ENCODE measurements at regions not wholly inside any gene's neighbourhood (a gene's known extent, or its start where the extent isn't known, plus 50 kb on each side); places are given as distances from the start of the nearest gene placed in this dataset.

DNA sequence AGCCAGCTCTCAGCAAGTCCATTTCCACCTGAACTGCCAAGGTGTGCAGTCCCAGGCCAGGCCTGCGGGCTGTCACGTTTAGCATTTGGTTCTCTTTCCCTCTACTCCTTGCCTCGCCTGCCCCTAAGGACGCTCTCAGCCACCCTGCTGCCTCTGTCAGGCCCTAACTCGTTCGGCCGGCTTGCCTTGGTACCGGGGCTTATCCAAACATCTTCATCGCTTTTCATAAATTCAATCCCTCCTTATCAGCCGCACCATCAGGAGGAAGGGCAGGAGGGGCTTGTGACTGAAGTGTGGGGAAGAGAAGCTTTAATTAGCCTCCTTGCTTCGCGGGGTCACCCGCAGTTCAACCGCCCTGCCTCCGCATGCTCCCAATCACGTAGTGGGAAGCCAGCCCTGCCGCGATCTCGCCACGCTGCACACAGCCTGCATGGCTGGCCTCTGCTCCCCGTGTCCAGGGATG, 231.1 kb downstream of the SOX9 start:
- no peak for TF ChIP-seq NR3C1 (IDR thresholded peaks at IDR 0.05)
- TF ChIP-seq HOXB13 (CRISPR knock-in tag; IDR thresholded peaks at IDR 0.05; ENCODE audit: low read depth) = no peak
- TF ChIP-seq, protein P1, sequence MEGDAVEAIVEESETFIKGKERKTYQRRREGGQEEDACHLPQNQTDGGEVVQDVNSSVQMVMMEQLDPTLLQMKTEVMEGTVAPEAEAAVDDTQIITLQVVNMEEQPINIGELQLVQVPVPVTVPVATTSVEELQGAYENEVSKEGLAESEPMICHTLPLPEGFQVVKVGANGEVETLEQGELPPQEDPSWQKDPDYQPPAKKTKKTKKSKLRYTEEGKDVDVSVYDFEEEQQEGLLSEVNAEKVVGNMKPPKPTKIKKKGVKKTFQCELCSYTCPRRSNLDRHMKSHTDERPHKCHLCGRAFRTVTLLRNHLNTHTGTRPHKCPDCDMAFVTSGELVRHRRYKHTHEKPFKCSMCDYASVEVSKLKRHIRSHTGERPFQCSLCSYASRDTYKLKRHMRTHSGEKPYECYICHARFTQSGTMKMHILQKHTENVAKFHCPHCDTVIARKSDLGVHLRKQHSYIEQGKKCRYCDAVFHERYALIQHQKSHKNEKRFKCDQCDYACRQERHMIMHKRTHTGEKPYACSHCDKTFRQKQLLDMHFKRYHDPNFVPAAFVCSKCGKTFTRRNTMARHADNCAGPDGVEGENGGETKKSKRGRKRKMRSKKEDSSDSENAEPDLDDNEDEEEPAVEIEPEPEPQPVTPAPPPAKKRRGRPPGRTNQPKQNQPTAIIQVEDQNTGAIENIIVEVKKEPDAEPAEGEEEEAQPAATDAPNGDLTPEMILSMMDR (IDR thresholded peaks at IDR 0.05) = no peak
- no peak for TF ChIP-seq POLR2A (IDR thresholded peaks at IDR 0.05; ENCODE audit: low read length)
- TF ChIP-seq USF2 (IDR thresholded peaks at IDR 0.05) = no peak
- TF ChIP-seq FOXS1 (CRISPR knock-in tag; IDR thresholded peaks at IDR 0.05) = no peak
